OCI-LY3 (cell line): ENCODE measurements at regions not wholly inside any gene's neighbourhood (a gene's known extent, or its start where the extent isn't known, plus 50 kb on each side); places are given as distances from the start of the nearest gene placed in this dataset.

ENCODE experiments used
- H2AFZ ChIP-seq: fragments of 200-600, 300-600 bp; shearing (Covaris generic); 2 replicates; pipeline ENCODE4 v1.6.0; 2014; ENCODE audit warnings: antibody characterized with exemption, low read depth, low read length
- H3K27ac ChIP-seq: fragments of 200-600, 300-600 bp; sonication (generic); 2 replicates; pipeline ENCODE4 v1.5.1; 2014; ENCODE audit warnings: mild to moderate bottlenecking, low read length, moderate library complexity, mixed read lengths
- H3K27me3 ChIP-seq: fragments of 200-600, 300-600 bp; sonication (generic); 2 replicates; pipeline ENCODE4 v1.6.1; 2014; ENCODE audit warnings: low read depth, low read length, mixed read lengths
- H3K36me3 ChIP-seq: fragments of 200-600, 300-600 bp; sonication (generic); replicated peaks from 2 replicates; pipeline ENCODE3; 2014; ENCODE audit warnings: low read depth, low read length, mixed read lengths
- H3K4me1 ChIP-seq: fragments of 300-600, 200-600 bp; sonication (generic); 2 replicates; pipeline ENCODE4 v1.6.1; 2014; ENCODE audit warnings: low read length, mixed read lengths
- H3K4me2 ChIP-seq: fragments of 200-600, 300-600 bp; sonication (generic); 2 replicates; pipeline ENCODE4 v1.6.1; 2014; ENCODE audit warnings: low read length, mixed read lengths
- H3K4me3 ChIP-seq: fragments of 300-600, 200-600 bp; sonication (generic); 2 replicates; pipeline ENCODE4 v1.5.1; 2014; ENCODE audit warnings: antibody characterized with exemption, mild to moderate bottlenecking, low read length, moderate library complexity
- H3K79me2 ChIP-seq: fragments of 300-600, 200-600 bp; shearing (Covaris generic); 2 replicates; pipeline ENCODE4 v1.6.1; 2014; ENCODE audit warnings: mild to moderate bottlenecking, low read length, mixed read lengths
- H3K9ac ChIP-seq: fragments of 300-600, 200-600 bp; shearing (Covaris generic); 2 replicates; pipeline ENCODE4 v1.6.0; 2014; ENCODE audit warnings: mild to moderate bottlenecking, low read length, moderate library complexity
- H3K9me3 ChIP-seq: fragments of 200-600, 300-600 bp; shearing (Covaris generic); 2 replicates; pipeline ENCODE4 v1.6.1; 2014; ENCODE audit warnings: low read length, mixed read lengths; ENCODE audit not compliant: insufficient read depth
- H4K20me1 ChIP-seq: fragments of 200-600, 300-600 bp; sonication (generic); 2 replicates; pipeline ENCODE4 v1.6.1; 2016; ENCODE audit warnings: low read length, mixed read lengths; ENCODE audit not compliant: insufficient read depth
- EZH2phosphoT487 ChIP-seq: fragments of 200-600 bp; shearing (Covaris generic); IDR thresholded peaks from 2 replicates; pipeline ENCODE4 v1.6.1; 2018; ENCODE audit warnings: antibody characterized with exemption, mixed run types, low read depth
- TF ChIP-seq, protein P1 (sequence below): fragments of 200-600, 300-600 bp; sonication (generic); IDR thresholded peaks from 2 replicates; pipeline ENCODE4 v1.5.1; 2014; ENCODE audit warnings: antibody characterized with exemption, low read length, low read depth

DNA sequence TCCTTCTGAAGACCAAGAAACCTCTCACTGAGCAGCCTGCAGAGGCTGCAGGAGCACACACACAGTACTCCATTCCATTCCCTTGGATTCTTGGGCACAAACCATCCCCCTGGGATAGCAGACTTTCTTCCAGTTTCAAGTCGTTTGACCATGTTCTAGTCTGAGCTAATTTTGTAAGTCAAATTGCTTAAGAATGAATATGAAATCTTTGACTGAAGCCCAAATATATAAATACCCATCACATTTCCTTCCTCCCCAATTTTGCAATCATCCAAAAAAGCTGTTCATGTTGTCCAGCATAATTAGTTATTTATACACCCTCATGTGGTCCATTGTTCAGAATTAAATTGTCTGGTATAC lies 231.2 kb upstream of the TPRG1 start:
- H3K4me1 ChIP-seq: peaks cover 39% of the 10 kb centered on the region
- H2AFZ ChIP-seq: no peak overlapping the region
- no peaks in the 10 kb centered on the region for H4K20me1 ChIP-seq
- H3K36me3 ChIP-seq: peaks cover 34% of the 10 kb centered on the region
- peak overlapping the region; percentile 46; the same call in 1 of the 2 replicates for H3K4me2 ChIP-seq
- H3K9me3 ChIP-seq: peaks cover 4% of the 10 kb centered on the region; the same call in 1 of the 2 replicates
- H3K27me3 ChIP-seq: no peaks in the 10 kb centered on the region
- H3K4me3 ChIP-seq: no peak overlapping the region
- H3K9ac ChIP-seq: peak overlapping the region; percentile 8; the same call in 1 of the 2 replicates
- peak overlapping the region; percentile 44 for H3K27ac ChIP-seq
- no peaks in the 10 kb centered on the region for H3K79me2 ChIP-seq
- TF ChIP-seq, protein P1, sequence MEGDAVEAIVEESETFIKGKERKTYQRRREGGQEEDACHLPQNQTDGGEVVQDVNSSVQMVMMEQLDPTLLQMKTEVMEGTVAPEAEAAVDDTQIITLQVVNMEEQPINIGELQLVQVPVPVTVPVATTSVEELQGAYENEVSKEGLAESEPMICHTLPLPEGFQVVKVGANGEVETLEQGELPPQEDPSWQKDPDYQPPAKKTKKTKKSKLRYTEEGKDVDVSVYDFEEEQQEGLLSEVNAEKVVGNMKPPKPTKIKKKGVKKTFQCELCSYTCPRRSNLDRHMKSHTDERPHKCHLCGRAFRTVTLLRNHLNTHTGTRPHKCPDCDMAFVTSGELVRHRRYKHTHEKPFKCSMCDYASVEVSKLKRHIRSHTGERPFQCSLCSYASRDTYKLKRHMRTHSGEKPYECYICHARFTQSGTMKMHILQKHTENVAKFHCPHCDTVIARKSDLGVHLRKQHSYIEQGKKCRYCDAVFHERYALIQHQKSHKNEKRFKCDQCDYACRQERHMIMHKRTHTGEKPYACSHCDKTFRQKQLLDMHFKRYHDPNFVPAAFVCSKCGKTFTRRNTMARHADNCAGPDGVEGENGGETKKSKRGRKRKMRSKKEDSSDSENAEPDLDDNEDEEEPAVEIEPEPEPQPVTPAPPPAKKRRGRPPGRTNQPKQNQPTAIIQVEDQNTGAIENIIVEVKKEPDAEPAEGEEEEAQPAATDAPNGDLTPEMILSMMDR: no peak
- TF ChIP-seq EZH2phosphoT487: no peak

DNA sequence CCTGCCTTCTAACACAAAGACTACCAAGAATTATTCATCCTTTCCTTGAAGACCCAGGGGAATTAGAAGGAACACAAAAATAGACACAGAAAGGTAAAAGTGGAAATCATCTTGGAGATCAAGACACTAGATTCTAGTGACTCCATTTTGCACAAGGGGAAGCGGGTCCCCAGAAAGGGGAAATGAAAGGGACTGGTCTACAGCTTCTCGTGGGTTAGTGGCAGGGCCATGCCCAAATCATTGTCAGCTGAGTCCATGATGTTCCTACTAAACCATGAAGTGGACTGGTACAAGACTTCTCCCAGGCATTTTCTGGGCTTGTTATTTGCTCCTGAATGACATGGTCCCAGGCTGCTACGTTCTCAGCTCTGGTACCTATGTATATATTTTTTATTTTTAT lies 230.7 kb upstream of the TPRG1 start:
- H4K20me1 ChIP-seq: no peaks in the 10 kb centered on the region
- peaks cover 44% of the 10 kb centered on the region for H3K4me1 ChIP-seq
- H3K9me3 ChIP-seq: peaks cover 4% of the 10 kb centered on the region; the same call in 1 of the 2 replicates
- peak overlapping the region; percentile 44 for H3K27ac ChIP-seq
- no peak for TF ChIP-seq EZH2phosphoT487
- TF ChIP-seq, protein P1: no peak
- peak overlapping the region; percentile 46 for H3K4me2 ChIP-seq
- no peak overlapping the region for H3K4me3 ChIP-seq
- H3K9ac ChIP-seq: peak overlapping the region; percentile 8; the same call in 1 of the 2 replicates
- H3K79me2 ChIP-seq: no peaks in the 10 kb centered on the region
- no peak overlapping the region for H2AFZ ChIP-seq
- H3K36me3 ChIP-seq: peaks cover 39% of the 10 kb centered on the region
- no peaks in the 10 kb centered on the region for H3K27me3 ChIP-seq

DNA sequence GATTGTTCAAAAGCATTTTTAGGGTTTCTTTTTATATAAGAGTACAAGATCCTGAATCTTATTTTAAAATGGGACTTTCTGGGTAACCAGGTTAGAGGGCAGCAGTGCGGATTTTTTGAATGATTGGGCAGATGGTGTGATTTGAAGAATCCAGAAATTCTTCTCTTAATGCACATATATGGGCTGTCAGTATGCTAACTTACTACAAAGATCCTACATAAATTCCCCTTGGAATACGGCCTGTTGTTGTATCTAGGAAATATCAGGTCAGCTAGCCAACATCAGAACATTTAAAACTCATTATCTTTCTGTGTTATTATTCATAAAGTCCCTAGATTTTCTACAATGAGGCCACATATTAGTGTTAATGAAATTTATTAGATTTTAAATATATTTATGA lies 229.6 kb upstream of the TPRG1 start:
- Histone ChIP-seq H3K4me2 (no peak overlapping the region), H3K4me1 (peaks cover 44% of the 10 kb centered on the region), H3K27ac (no peak overlapping the region), H3K9ac (no peak overlapping the region), H3K36me3 (peaks cover 50% of the 10 kb centered on the region), H3K79me2 (0 out of 2 replicates have a peak, but pooled peaks cover 3% of the 10 kb centered on the region), H3K27me3 (no peaks in the 10 kb centered on the region), H4K20me1 (no peaks in the 10 kb centered on the region), H3K4me3 (no peak overlapping the region), H3K9me3 (peaks cover 4% of the 10 kb centered on the region; the same call in 1 of the 2 replicates), H2AFZ (no peak overlapping the region)
- no peak for TF ChIP-seq EZH2phosphoT487
- TF ChIP-seq, protein P1: no peak

DNA sequence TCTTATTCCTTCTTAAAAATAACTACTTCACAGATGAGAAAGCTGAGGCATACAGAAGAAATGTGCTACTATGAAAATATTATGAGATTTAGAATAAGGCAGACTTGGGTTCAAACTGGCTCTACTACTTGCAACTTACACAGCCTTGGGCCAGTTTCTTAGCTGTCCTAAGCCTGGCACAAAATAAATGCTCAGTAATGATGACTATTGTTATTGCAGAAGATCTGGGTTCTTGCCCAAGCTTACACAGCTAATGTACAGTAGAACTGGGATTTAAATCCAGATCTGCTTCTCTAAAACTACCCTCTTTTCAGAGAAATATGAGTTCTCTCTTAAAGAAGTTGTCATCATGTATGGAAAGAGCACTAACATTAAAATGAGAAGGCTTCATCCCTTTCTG lies 228.2 kb upstream of the TPRG1 start:
- Histone ChIP-seq H3K4me3 (no peak overlapping the region), H3K79me2 (0 out of 2 replicates have a peak, but pooled peaks cover 3% of the 10 kb centered on the region), H3K27ac (no peak overlapping the region), H3K27me3 (no peaks in the 10 kb centered on the region), H2AFZ (no peak overlapping the region), H3K36me3 (peaks cover 51% of the 10 kb centered on the region), H3K4me1 (peaks cover 51% of the 10 kb centered on the region), H4K20me1 (no peaks in the 10 kb centered on the region), H3K4me2 (no peak overlapping the region), H3K9me3 (peaks cover 4% of the 10 kb centered on the region; the same call in 1 of the 2 replicates), H3K9ac (no peak overlapping the region)
- TF ChIP-seq EZH2phosphoT487: no peak
- TF ChIP-seq, protein P1: no peak
